ENCODE measurements at regions not wholly inside any gene's neighbourhood (a gene's known extent, or its start where the extent isn't known, plus 50 kb on each side); places are given as distances from the start of the nearest gene placed in this dataset.

- TF ChIP-seq KLF16 (IDR thresholded peaks at IDR 0.05) (no peak), ZNF589 (CRISPR knock-in tag; IDR thresholded peaks at IDR 0.05; ENCODE audit: low read depth) (no peak), ZNF764 (CRISPR knock-in tag; IDR thresholded peaks at IDR 0.05; ENCODE audit: low read depth) (no peak), THAP12 (CRISPR knock-in tag; IDR thresholded peaks at IDR 0.05) (no peak), TCF15 (CRISPR knock-in tag; IDR thresholded peaks at IDR 0.05) (no peak)
Observed at GRCh38 chr1:192756847-192757246, 52.0 kb upstream of the RGS2 start (continued).

- Histone ChIP-seq H3K4me3 (no peak overlapping the region), H3K9me1 (ENCODE audit: control insufficient read depth, insufficient read depth, low read length) (no peaks in the 10 kb centered on the region), H4K20me1 (replicated peaks; ENCODE audit: control insufficient read depth, insufficient read depth, low read length) (no peaks in the 10 kb centered on the region), H3K9ac (ENCODE audit: insufficient read depth in 1 of 2, low read depth in 2 of 2, low read length in 2 of 2) (no peak overlapping the region), H3K4me2 (ENCODE audit: insufficient read depth, low read length) (no peak overlapping the region), H3K36me3 (ENCODE audit: control insufficient read depth, insufficient read depth, low read length) (no peaks in the 10 kb centered on the region), H3K27me3 (ENCODE audit: control insufficient read depth in 2 of 2, insufficient read depth in 2 of 2, low read length in 2 of 2) (no peaks in the 10 kb centered on the region), H3K4me1 (replicated peaks in 1 of 2; ENCODE audit: control insufficient read depth in 2 of 2, insufficient read depth in 2 of 2, low read length in 2 of 2) (no peaks in the 10 kb centered on the region), H3K9me3 (replicated peaks; ENCODE audit: control insufficient read depth, insufficient read depth, low read depth, low read length) (no peaks in the 10 kb centered on the region), H3K79me2 (ENCODE audit: control insufficient read depth, insufficient read depth, low read length) (no peaks in the 10 kb centered on the region), H2AFZ (ENCODE audit: low read depth, low read length) (no peak overlapping the region), H3K27ac (ENCODE audit: extremely low read depth, low read depth, low read length) (no peak overlapping the region)
- no TSS peak for BruUV-seq (replicated peaks)
- FAIRE-seq (no peak), ATAC-seq (no peak), DNase-seq (ENCODE audit: extremely low read depth in 1 of 4, low spot score in 3 of 4) (no peak)
- CTCF ChIA-PET (ENCODE audit: low intra/inter-chr PET ratio) = no interaction called here
- intact Hi-C loops (cut with micrococcal nuclease) (no loop called here), in situ Hi-C loops (cut with MboI) (no loop called here)
- POLR2A ChIA-PET = no interaction called here
- WGBS (ENCODE audit: insufficient coverage, low coverage, missing lambda C conversion rate) = 0% methylated on average over 1 of the region's 1 CpG
- TF ChIP-seq TCFL5 (CRISPR knock-in tag; conservative IDR thresholded peaks at IDR 0.05) (no peak), TSC22D4 (tag; IDR thresholded peaks at IDR 0.05) (no peak), PYGO2 (tag; IDR thresholded peaks at IDR 0.05) (no peak), RBM25 (IDR thresholded peaks at IDR 0.05; ENCODE audit: low read depth, low read length, severe bottlenecking) (no peak), ZSCAN29 (IDR thresholded peaks at IDR 0.05) (no peak), SUPT5H (IDR thresholded peaks at IDR 0.05) (no peak), FUS (optimal IDR thresholded peaks at IDR 0.05; ENCODE audit: low read depth, low read length) (no peak), CHD4 (IDR thresholded peaks at IDR 0.05; ENCODE audit: insufficient read depth, insufficient replicate concordance, low read depth, low read length, poor library complexity, severe bottlenecking) (no peak), MAX (CRISPR knock-in tag; IDR thresholded peaks at IDR 0.05) (no peak), MEIS2 (IDR thresholded peaks at IDR 0.05; ENCODE audit: partially characterized antibody) (no peak), FOS (IDR thresholded peaks at IDR 0.05; ENCODE audit: extremely low read depth, insufficient read length) (no peak), USF2 (CRISPR knock-in tag; IDR thresholded peaks at IDR 0.05) (no peak), JUND (IDR thresholded peaks at IDR 0.05; ENCODE audit: borderline replicate concordance, low read depth, low read length) (no peak), JUND (tag; IDR thresholded peaks at IDR 0.05; ENCODE audit: borderline replicate concordance, low read depth, low read length) (no peak), SIRT6 (IDR thresholded peaks at IDR 0.05; ENCODE audit: low read depth, low read length) (no peak), SNIP1 (IDR thresholded peaks at IDR 0.05; ENCODE audit: low read depth) (no peak), KDM1A (IDR thresholded peaks at IDR 0.05) (no peak)
Observed at GRCh38 chr1:192758492-192758891, 50.3 kb upstream of the RGS2 start.

Data from K562 (cell line).